DOHH2 (cell line): ENCODE measurements at regions not wholly inside any gene's neighbourhood (a gene's known extent, or its start where the extent isn't known, plus 50 kb on each side); places are given as distances from the start of the nearest gene placed in this dataset.

Experiments
- H3F3A ChIP-seq: fragments of 200-600 bp; sonication (generic), shearing (Covaris generic); 2 replicates; pipeline ENCODE4 v1.6.0; 2016; ENCODE audit warnings: antibody characterized with exemption, mild to moderate bottlenecking; ENCODE audit not compliant: control insufficient read depth, insufficient read depth
- H3K27ac ChIP-seq: fragments of 200-600 bp; sonication (generic); 2 replicates; pipeline ENCODE4 v1.5.1; 2014; ENCODE audit warnings: low read depth, mild to moderate bottlenecking, low read length, moderate library complexity
- H3K27me3 ChIP-seq: fragments of 200-600 bp; sonication (generic); 2 replicates; pipeline ENCODE4 v1.6.1; 2014; ENCODE audit warnings: mild to moderate bottlenecking, low read length, mixed read lengths; ENCODE audit not compliant: control insufficient read depth
- H3K36me3 ChIP-seq: fragments of 200-600 bp; sonication (generic); 2 replicates; pipeline ENCODE4 v1.6.1; 2014; ENCODE audit warnings: mild to moderate bottlenecking, low read length, moderate library complexity, mixed read lengths; ENCODE audit not compliant: control insufficient read depth
- H3K4me1 ChIP-seq: fragments of 200-600 bp; sonication (generic); 2 replicates; pipeline ENCODE4 v1.6.1; 2014; ENCODE audit warnings: mild to moderate bottlenecking, low read length, mixed read lengths; ENCODE audit not compliant: control insufficient read depth
- H3K4me2 ChIP-seq: fragments of 200-600 bp; sonication (generic); 2 replicates; pipeline ENCODE4 v1.6.0; 2014; ENCODE audit warnings: mild to moderate bottlenecking, low read length, moderate library complexity
- H3K4me3 ChIP-seq: fragments of 200-600 bp; sonication (generic); 2 replicates; pipeline ENCODE4 v1.5.1; 2014; ENCODE audit warnings: mild to moderate bottlenecking, low read length, mixed read lengths
- H3K79me2 ChIP-seq: fragments of 200-600 bp; sonication (generic); 2 replicates; pipeline ENCODE4 v1.6.1; 2014; ENCODE audit warnings: mild to moderate bottlenecking, low read length, mixed read lengths; ENCODE audit not compliant: control insufficient read depth
- H3K9me2 ChIP-seq: fragments of 200-600 bp; sonication (generic); replicated peaks from 2 replicates; pipeline ENCODE4 v1.6.1; 2014; ENCODE audit warnings: mild to moderate bottlenecking, low read length, mixed read lengths; ENCODE audit not compliant: control insufficient read depth
- H3K9me3 ChIP-seq: fragments of 200-600 bp; sonication (generic); 2 replicates; pipeline ENCODE4 v1.6.1; 2014; ENCODE audit warnings: antibody characterized with exemption, low read length, mixed read lengths; ENCODE audit not compliant: control insufficient read depth, insufficient read depth
- H4K20me1 ChIP-seq: fragments of 200-600 bp; sonication (generic); 2 replicates; pipeline ENCODE4 v1.6.0; 2014; ENCODE audit warnings: low read depth, mild to moderate bottlenecking, antibody characterized with exemption, low read length, moderate library complexity; ENCODE audit not compliant: control insufficient read depth, insufficient read depth
- CTCF ChIP-seq: fragments of 200-600 bp; sonication (generic); IDR thresholded peaks from one replicate; pipeline ENCODE4 v1.5.1; 2014; ENCODE audit warnings: antibody characterized with exemption, mild to moderate bottlenecking, low read depth, low read length; ENCODE audit not compliant: poor library complexity, severe bottlenecking
- EZH2phosphoT487 ChIP-seq: fragments of 200-600 bp; sonication (generic); IDR thresholded peaks from 2 replicates; pipeline ENCODE4 v1.6.1; 2017; ENCODE audit warnings: borderline replicate concordance, mild to moderate bottlenecking, antibody characterized with exemption, low read length, moderate library complexity, mixed read lengths

DNA sequence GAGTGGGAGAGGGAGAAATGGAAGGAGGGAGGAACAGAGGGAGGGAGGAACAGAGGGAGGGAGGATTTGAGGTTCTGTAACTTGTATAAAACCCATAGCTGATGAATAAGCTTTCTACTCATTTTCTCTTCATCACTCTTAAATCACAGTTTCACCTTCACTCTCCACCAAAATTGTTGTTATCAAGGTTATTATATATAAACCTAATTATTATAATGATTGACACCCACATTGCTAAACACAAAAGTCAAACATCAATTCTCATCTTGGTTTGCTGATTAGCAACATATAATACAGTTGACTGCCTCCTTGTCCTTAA lies 229.0 kb upstream of the PAPPA start:
- Histone ChIP-seq H4K20me1 (no peaks in the 10 kb centered on the region), H3K27me3 (no peaks in the 10 kb centered on the region), H3F3A (no peaks in the 10 kb centered on the region), H3K79me2 (no peaks in the 10 kb centered on the region), H3K9me2 (no peaks in the 10 kb centered on the region), H3K4me3 (no peak overlapping the region), H3K27ac (no peak overlapping the region), H3K36me3 (no peaks in the 10 kb centered on the region), H3K4me2 (no peak overlapping the region), H3K9me3 (no peaks in the 10 kb centered on the region), H3K4me1 (no peaks in the 10 kb centered on the region)
- TF ChIP-seq CTCF (no peak), EZH2phosphoT487 (no peak)

GRCh38 chr9:115925424-115925823 lies 228.2 kb upstream of the PAPPA start:
- Histone ChIP-seq H3K36me3 (no peaks in the 10 kb centered on the region), H3K4me1 (no peaks in the 10 kb centered on the region), H3K27me3 (no peaks in the 10 kb centered on the region), H3K27ac (no peak overlapping the region), H3K9me3 (no peaks in the 10 kb centered on the region), H3K79me2 (no peaks in the 10 kb centered on the region), H3K9me2 (no peaks in the 10 kb centered on the region), H3K4me2 (no peak overlapping the region), H3F3A (no peaks in the 10 kb centered on the region), H3K4me3 (no peak overlapping the region), H4K20me1 (no peaks in the 10 kb centered on the region)
- TF ChIP-seq EZH2phosphoT487 (no peak), CTCF (no peak)

GRCh38 chr9:115930472-115930871 lies 223.1 kb upstream of the PAPPA start:
- Histone ChIP-seq H3F3A (no peaks in the 10 kb centered on the region), H3K36me3 (no peaks in the 10 kb centered on the region), H3K9me3 (no peaks in the 10 kb centered on the region), H3K27ac (no peak overlapping the region), H3K4me1 (no peaks in the 10 kb centered on the region), H3K4me2 (no peak overlapping the region), H3K79me2 (no peaks in the 10 kb centered on the region), H3K27me3 (no peaks in the 10 kb centered on the region), H3K9me2 (no peaks in the 10 kb centered on the region), H3K4me3 (no peak overlapping the region), H4K20me1 (no peaks in the 10 kb centered on the region)
- TF ChIP-seq CTCF: no peak
- TF ChIP-seq EZH2phosphoT487: no peak

DNA sequence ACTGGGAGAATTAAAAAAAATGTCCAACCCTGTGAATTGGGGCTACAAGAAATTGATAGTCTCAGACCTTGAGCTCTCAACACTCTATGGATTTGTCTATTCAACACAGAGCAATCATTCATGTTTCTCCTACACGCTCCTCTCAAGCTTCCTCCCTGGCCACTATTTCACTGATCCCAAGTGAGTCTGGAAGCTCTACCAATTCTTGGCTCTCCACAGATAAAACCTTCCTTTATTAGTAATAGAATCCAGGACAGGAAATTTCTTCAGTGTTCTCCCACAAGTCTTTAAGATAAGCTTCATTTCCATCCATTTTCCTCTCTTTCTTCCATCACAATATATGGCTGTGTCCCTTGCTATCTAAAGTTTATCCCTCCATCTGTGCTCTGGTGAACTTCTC lies 215.1 kb upstream of the PAPPA start:
- Histone ChIP-seq H3K27ac (no peak overlapping the region), H3K79me2 (no peaks in the 10 kb centered on the region), H3K4me3 (no peak overlapping the region), H3K4me1 (no peaks in the 10 kb centered on the region), H3K9me3 (no peaks in the 10 kb centered on the region), H3K36me3 (no peaks in the 10 kb centered on the region), H3K27me3 (no peaks in the 10 kb centered on the region), H4K20me1 (no peaks in the 10 kb centered on the region), H3K4me2 (no peak overlapping the region), H3K9me2 (no peaks in the 10 kb centered on the region), H3F3A (no peaks in the 10 kb centered on the region)
- no peak for TF ChIP-seq EZH2phosphoT487
- TF ChIP-seq CTCF: no peak
